KMS-11 (cell line): ENCODE measurements at regions not wholly inside any gene's neighbourhood (a gene's known extent, or its start where the extent isn't known, plus 50 kb on each side); places are given as distances from the start of the nearest gene placed in this dataset.

Source experiments
- H2AFZ ChIP-seq: fragments of 200-600 bp; sonication (generic); 2 replicates; pipeline ENCODE4 v1.6.1; 2016; ENCODE audit warnings: antibody characterized with exemption, mixed run types, low read depth
- H3K27ac ChIP-seq: fragments of 200-600 bp; sonication (generic); 2 replicates; pipeline ENCODE4 v1.6.1; 2016; ENCODE audit warnings: mild to moderate bottlenecking, mixed run types
- H3K27me3 ChIP-seq: fragments of 200-600 bp; sonication (generic); 2 replicates; pipeline ENCODE4 v1.6.1; 2017; ENCODE audit warnings: mild to moderate bottlenecking, low read depth, mixed run types, moderate library complexity; ENCODE audit not compliant: insufficient read depth
- H3K36me3 ChIP-seq: fragments of 200-600 bp; sonication (generic); 2 replicates; pipeline ENCODE4 v1.6.1; 2017; ENCODE audit warnings: mild to moderate bottlenecking, mixed run types; ENCODE audit not compliant: insufficient read depth
- H3K4me1 ChIP-seq: fragments of 200-600 bp; sonication (generic); 2 replicates; pipeline ENCODE4 v1.6.1; 2016; ENCODE audit warnings: mild to moderate bottlenecking, low read depth, mixed run types; ENCODE audit not compliant: poor library complexity, severe bottlenecking
- H3K4me2 ChIP-seq: fragments of 200-600 bp; sonication (generic); 2 replicates; pipeline ENCODE4 v1.7.0; 2016; ENCODE audit warnings: mild to moderate bottlenecking, mixed run types
- H3K4me3 ChIP-seq: fragments of 200-600 bp; sonication (generic); IDR thresholded peaks from 2 replicates; pipeline ENCODE4 v1.6.1; 2017; ENCODE audit warnings: low read depth, low read length, mixed read lengths; ENCODE audit not compliant: insufficient read depth
- H3K79me2 ChIP-seq: fragments of 200-600 bp; sonication (generic); 2 replicates; pipeline ENCODE4 v1.6.1; 2016; ENCODE audit warnings: low read depth, mixed run types; ENCODE audit not compliant: insufficient read depth
- H3K9ac ChIP-seq: fragments of 200-600 bp; sonication (generic); 2 replicates; pipeline ENCODE4 v1.6.1; 2016; ENCODE audit warnings: mild to moderate bottlenecking, mixed run types
- H4K20me1 ChIP-seq: fragments of 200-600 bp; sonication (generic); 2 replicates; pipeline ENCODE4 v1.6.1; 2016; ENCODE audit warnings: mild to moderate bottlenecking, mixed run types; ENCODE audit not compliant: insufficient read depth
- CTCF ChIP-seq: fragments of 200-600 bp; sonication (generic); conservative IDR thresholded peaks from 2 replicates; pipeline ENCODE4 v1.6.1; 2017; ENCODE audit warnings: low read depth, mild to moderate bottlenecking, antibody characterized with exemption, low read length, moderate library complexity, mixed read lengths

- H3K4me1 ChIP-seq, result no peaks in the 10 kb centered on the region
- no peak overlapping the region for H2AFZ ChIP-seq
- H3K79me2 ChIP-seq, result no peaks in the 10 kb centered on the region
- H4K20me1 ChIP-seq, result no peaks in the 10 kb centered on the region
- H3K4me3 ChIP-seq, result no peak overlapping the region
- TF ChIP-seq CTCF, result no peak
- H3K9ac ChIP-seq, result no peak overlapping the region
- no peaks in the 10 kb centered on the region for H3K27me3 ChIP-seq
- H3K36me3 ChIP-seq, result no peaks in the 10 kb centered on the region
- H3K27ac ChIP-seq, result no peak overlapping the region
- H3K4me2 ChIP-seq, result no peak overlapping the region
These were observed 935.2 kb upstream of the FAM98A start for GRCh38 chr2:34534341-34534740.

GRCh38 chr2:34533585-34534183, 934.6 kb upstream of the FAM98A start:
- Histone ChIP-seq H3K4me2 (no peak overlapping the region), H2AFZ (no peak overlapping the region), H3K27ac (no peak overlapping the region), H3K9ac (no peak overlapping the region), H3K79me2 (no peaks in the 10 kb centered on the region), H3K4me1 (no peaks in the 10 kb centered on the region), H3K4me3 (no peak overlapping the region), H3K27me3 (no peaks in the 10 kb centered on the region), H3K36me3 (no peaks in the 10 kb centered on the region), H4K20me1 (no peaks in the 10 kb centered on the region)
- TF ChIP-seq CTCF, result no peak

GRCh38 chr2:34529965-34530364, 930.9 kb upstream of the FAM98A start:
- Histone ChIP-seq H3K4me3 (no peak overlapping the region), H4K20me1 (no peaks in the 10 kb centered on the region), H3K4me1 (no peaks in the 10 kb centered on the region), H2AFZ (no peak overlapping the region), H3K79me2 (no peaks in the 10 kb centered on the region), H3K9ac (no peak overlapping the region), H3K4me2 (no peak overlapping the region), H3K27ac (no peak overlapping the region), H3K27me3 (no peaks in the 10 kb centered on the region), H3K36me3 (no peaks in the 10 kb centered on the region)
- TF ChIP-seq CTCF, result no peak

GRCh38 chr2:34523958-34524514, 924.9 kb upstream of the FAM98A start:
- H3K27ac ChIP-seq, result no peak overlapping the region
- TF ChIP-seq CTCF, result no peak
- no peaks in the 10 kb centered on the region for H3K36me3 ChIP-seq
- no peak overlapping the region for H3K9ac ChIP-seq
- H2AFZ ChIP-seq, result no peak overlapping the region
- H3K4me1 ChIP-seq, result no peaks in the 10 kb centered on the region
- H3K79me2 ChIP-seq, result no peaks in the 10 kb centered on the region
- no peak overlapping the region for H3K4me2 ChIP-seq
- H3K4me3 ChIP-seq, result no peak overlapping the region
- H3K27me3 ChIP-seq, result no peaks in the 10 kb centered on the region
- H4K20me1 ChIP-seq, result no peaks in the 10 kb centered on the region
